Hepatocyte (in vitro differentiated cells): ENCODE measurements at regions not wholly inside any gene's neighbourhood (a gene's known extent, or its start where the extent isn't known, plus 50 kb on each side); places are given as distances from the start of the nearest gene placed in this dataset.
"Not testable (repeated sequence)": the region's sequence is repeated elsewhere in the genome, so short reads cannot be mapped to it uniquely, and the experiment has no call there.

Source experiments
- CTCF ChIP-seq: fragments of 200-600 bp; sonication (generic); IDR thresholded peaks from 2 replicates; pipeline ENCODE4 v1.5.1; 2016; ENCODE audit warnings: antibody characterized with exemption, mild to moderate bottlenecking; ENCODE audit not compliant: poor library complexity
- EZH2 ChIP-seq: fragments of 200-600 bp; sonication (generic); IDR thresholded peaks from 2 replicates; pipeline ENCODE4 v1.6.1; 2016; ENCODE audit warnings: antibody characterized with exemption, mild to moderate bottlenecking, borderline replicate concordance
- EZH2phosphoT487 ChIP-seq: fragments of 200-600 bp; sonication (generic); IDR thresholded peaks from one replicate; pipeline ENCODE4 v1.6.1; 2018; ENCODE audit warnings: antibody characterized with exemption, mild to moderate bottlenecking, low read depth, moderate library complexity; ENCODE audit not compliant: unreplicated experiment, severe bottlenecking

GRCh38 chr2:87478911-87479310, 269.0 kb upstream of the PLGLB2 start:
- not testable (repeated sequence) for TF ChIP-seq CTCF, EZH2, EZH2phosphoT487
